ENCODE measurements at regions not wholly inside any gene's neighbourhood (a gene's known extent, or its start where the extent isn't known, plus 50 kb on each side); places are given as distances from the start of the nearest gene placed in this dataset.

GRCh38 chr9:89923961-89924504, 319.2 kb downstream of the GADD45G start:
- no peak for DNase-seq (ENCODE audit: extremely low read depth, low read depth, low spot score)

DNA sequence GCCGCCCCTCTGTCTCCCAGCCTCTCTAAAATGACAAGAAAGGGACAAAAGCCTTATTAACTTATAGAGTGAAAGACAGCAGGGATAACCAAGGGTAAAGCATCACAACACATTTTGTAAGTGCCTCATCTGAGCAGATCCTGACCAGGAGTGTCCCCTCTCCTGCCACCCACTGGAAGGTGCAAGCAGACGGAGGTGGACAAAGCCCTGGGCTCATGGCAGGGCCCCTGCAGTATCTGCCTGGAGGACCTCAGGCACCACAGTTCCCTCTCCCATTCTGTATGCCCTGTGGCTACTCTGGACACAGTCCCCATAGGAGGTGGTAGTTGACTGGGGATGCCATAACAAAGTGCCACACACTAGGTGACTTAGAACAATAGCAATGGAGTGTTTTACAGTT, 319.8 kb downstream of the GADD45G start:
- no peak for DNase-seq (ENCODE audit: extremely low read depth, low read depth, low spot score)

- DNase-seq (ENCODE audit: extremely low read depth, low read depth, low spot score), result no peak
Observed at GRCh38 chr9:89926167-89926566, 321.4 kb downstream of the GADD45G start.

- DNase-seq (ENCODE audit: extremely low read depth, low read depth, low spot score), result no peak
Observed at GRCh38 chr9:89926691-89927220, 321.9 kb downstream of the GADD45G start.

- DNase-seq (ENCODE audit: extremely low read depth, low read depth, low spot score), result no peak
Observed at GRCh38 chr9:89928106-89928505, 323.3 kb downstream of the GADD45G start.

GRCh38 chr9:89928521-89929275, 323.9 kb downstream of the GADD45G start:
- DNase-seq (ENCODE audit: extremely low read depth, low read depth, low spot score), result no peak

GRCh38 chr9:89929315-89929672, 324.5 kb downstream of the GADD45G start:
- DNase-seq (ENCODE audit: extremely low read depth, low read depth, low spot score), result no peak

DNA sequence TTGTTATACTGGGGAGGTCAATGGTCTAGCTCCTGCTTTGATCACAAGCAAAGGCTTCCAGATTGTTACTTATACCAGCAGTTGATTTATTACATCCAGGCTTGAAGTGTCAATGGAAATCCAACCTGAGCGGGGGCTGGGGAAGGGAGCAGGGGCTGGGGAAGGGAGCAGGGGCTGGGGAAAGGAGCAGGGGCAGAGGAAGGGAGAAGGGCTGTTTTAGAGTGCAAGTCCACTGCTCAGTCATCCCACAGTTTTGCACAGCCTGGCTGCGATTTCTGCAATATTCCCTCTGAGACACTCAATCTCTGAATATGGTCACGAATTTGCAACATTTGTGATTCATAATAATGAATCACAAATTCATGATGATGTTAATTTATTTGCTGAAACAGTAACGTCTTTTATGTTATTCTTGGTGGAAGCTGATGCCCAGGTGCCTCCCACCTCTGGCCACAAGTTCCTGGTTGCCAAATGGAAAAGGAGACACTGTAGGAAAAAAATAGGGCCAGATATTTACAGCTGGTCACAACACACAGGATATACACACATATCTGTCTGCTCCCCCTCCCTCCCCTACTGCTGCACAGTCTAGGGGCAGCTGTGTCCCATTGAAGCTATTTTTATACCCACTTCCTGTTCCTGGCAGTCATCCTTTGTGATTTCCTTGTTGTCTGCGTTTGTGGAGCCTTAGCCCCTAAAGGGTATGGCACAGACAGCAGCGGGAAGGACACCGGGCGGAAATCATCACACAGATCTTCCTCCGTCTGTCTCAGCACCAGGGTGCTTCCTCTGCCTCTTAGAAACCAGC, 325.1 kb downstream of the GADD45G start:
- DNase-seq (ENCODE audit: extremely low read depth, low read depth, low spot score), result no peak

DNA sequence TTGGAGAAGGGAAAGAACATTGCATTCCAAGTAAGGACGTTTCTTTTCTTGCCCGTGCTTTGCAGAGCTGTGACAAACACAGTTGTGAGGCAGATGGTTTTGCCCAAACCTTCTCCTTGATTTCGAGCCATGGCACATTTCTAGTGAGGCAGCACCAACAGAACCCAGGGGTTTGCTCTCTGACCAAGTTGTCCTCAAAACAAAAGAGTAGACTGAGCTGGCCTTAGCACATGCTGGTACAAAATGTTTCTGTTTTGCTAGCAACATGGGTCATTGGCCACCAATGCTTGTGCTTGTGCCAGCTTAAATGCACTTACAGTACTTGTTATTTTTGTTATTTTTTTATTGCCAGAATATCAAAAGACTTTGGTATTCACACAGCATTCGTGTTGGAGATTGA, 328.8 kb downstream of the GADD45G start:
- DNase-seq (ENCODE audit: extremely low read depth, low read depth, low spot score), result no peak

DNA sequence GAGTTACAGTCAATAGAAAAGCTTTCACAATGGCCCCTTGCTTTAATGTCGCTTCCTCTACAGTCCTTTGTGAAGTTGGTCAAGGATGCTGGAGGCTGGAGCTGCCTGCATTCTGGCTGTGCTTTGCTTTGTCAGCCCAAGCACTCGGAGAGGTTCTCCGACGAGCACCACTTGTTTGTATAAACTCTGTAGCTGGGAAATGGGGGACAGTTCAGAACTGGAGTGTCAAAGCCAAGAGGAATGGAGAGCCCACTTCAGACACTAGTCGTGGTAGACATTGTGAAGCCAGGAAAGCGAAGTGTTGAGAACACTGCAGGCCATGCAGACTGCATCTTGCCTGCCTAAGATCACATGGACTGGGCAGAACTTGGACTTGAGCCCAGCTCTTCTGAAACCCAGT, 330.3 kb downstream of the GADD45G start:
- no peak for DNase-seq (ENCODE audit: extremely low read depth, low read depth, low spot score)

DNA sequence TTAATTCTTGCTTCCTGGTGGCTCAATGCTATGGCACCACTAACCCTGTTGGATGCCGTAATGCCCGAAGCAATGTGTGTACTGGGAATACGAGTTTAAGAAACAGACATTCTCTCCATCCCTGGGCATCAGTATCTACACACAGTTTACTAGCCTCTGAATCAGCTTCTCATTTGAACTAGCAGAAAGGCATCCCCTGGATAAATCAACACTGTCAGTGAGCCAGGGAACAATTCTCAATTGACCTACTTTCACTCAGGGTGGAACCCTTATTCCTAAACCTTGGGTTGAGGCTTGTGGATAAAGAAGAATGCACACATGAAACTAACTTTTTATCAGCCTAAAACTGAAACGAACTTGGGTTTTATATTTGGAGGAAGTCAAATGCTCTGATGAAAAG, 331.0 kb downstream of the GADD45G start:
- DNase-seq (ENCODE audit: extremely low read depth, low read depth, low spot score), result no peak

- no peak for DNase-seq (ENCODE audit: extremely low read depth, low read depth, low spot score)
Observed at GRCh38 chr9:89937051-89937450, 332.2 kb downstream of the GADD45G start.

DNA sequence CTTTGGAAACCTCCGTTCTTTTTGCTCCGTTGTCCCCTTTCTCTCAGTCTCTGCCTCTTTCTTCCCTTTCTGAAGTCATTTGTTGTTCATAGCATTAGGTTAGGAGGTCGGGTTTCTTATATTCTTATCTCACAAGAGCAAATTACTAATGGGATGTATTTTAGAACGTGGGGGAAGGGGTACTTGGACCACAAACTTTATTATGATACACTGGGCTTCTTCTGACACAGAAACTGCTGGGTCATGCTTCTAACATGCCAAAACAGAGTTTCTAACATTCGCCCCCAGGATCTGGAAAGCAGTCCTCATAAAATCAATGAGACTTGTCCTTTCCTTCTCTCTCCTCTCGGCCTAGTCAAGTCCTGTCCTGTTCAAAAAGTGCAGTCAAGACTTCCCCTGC, 334.4 kb downstream of the GADD45G start:
- no peak for DNase-seq (ENCODE audit: extremely low read depth, low read depth, low spot score)

DNA sequence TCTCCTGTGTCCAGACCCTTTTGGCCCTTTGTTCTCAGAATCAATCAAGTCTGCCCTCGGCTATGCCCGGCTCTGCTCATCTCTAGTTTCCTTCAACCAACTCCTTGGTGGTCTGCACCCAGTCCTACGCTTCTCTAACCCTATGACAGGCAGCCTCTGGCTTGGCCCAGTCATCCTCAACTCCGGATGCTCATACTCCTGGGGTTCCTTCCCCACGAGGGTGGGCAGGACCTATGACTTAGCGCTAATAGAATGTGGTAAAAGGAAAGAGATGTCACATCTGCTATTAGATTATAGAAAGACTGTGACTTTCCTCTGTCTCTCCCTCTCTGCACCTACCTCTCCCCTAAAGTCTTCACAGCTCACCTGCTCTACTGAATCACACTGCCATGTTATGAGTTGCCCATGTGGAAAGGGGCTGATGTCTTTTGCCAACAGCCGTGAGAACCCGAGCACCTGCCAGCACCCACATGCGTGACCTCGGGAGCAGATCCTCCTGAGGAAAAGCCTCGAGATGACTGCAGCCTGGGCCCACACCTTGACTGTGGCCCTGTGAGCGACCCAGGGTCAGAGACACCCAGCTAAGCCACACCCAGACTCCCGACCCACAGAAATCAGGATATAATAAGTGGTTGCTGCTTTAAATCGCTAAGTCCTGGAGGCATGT, 334.9 kb downstream of the GADD45G start:
- DNase-seq (ENCODE audit: extremely low read depth, low read depth, low spot score), result no peak

- DNase-seq (ENCODE audit: extremely low read depth, low read depth, low spot score), result no peak
Observed at GRCh38 chr9:89940625-89941024, 335.8 kb downstream of the GADD45G start.

GRCh38 chr9:89941875-89942274, 337.1 kb downstream of the GADD45G start:
- DNase-seq (ENCODE audit: extremely low read depth, low read depth, low spot score), result no peak

GRCh38 chr9:89942643-89943042, 337.8 kb downstream of the GADD45G start:
- DNase-seq (ENCODE audit: extremely low read depth, low read depth, low spot score), result no peak

DNA sequence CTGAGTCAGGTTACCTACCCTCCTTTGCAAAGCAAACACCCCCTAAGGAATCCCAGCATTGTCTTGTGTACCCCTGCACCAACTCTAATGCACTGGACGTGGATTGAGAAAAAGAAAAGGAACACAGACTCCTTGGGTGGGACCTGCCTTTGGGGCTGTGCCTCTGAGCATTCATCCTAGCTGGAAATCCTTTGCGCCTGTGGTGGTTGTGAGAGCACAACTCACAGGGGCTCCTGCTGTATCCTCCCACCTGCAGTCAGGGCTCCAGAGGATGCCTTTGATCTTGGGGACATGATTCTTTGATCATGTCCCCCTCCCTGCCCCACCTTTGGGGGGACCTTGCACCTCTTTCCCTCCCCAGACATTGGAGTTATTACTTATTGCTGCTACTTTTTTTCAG, 338.5 kb downstream of the GADD45G start:
- no peak for DNase-seq (ENCODE audit: extremely low read depth, low read depth, low spot score)

DNA sequence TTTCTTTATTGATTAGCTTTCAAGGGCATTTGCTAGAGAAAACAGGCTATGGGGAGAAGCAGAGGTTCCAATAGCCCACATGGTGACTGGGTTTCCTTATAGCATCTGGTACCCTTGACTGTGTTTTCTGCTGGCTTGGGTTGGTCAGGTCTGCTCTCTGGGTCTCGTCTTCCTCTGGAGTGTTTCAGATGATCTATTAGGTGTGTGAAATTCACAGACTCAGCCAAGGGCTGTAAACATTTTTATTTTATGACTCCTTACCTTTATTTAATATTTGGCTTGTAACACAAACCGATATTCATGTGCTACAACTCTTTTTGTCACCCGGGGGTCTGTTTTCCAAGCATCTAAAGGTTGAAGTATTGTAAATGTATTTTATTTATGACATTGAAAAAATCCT, 338.9 kb downstream of the GADD45G start:
- DNase-seq (ENCODE audit: extremely low read depth, low read depth, low spot score), result no peak

- DNase-seq (ENCODE audit: extremely low read depth, low read depth, low spot score), result no peak
Observed at GRCh38 chr9:89945133-89945532, 340.3 kb downstream of the GADD45G start.

DNA sequence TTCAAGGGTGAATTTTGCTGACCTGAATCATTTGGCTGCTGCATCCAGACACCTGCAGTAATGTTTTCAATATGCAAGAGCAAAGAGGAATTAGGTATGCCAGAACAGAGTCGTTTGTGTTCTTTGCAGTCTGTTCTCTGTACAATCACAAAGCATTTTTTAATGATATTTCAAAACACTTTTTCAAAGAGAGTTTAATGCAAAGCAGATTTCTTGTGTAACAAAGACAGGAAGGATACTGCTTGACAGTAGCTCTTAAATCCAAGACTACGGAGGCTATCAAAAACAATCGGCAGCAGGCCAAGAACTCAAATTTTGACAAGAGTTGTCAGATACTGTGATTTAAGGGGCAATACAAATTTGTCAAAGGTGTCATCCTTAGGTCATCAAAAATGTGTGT, 341.9 kb downstream of the GADD45G start:
- no peak for DNase-seq (ENCODE audit: extremely low read depth, low read depth, low spot score)

Measured in glomerular endothelial cell (primary cell).